ENCODE measurements at regions not wholly inside any gene's neighbourhood (a gene's known extent, or its start where the extent isn't known, plus 50 kb on each side); places are given as distances from the start of the nearest gene placed in this dataset.

DNA sequence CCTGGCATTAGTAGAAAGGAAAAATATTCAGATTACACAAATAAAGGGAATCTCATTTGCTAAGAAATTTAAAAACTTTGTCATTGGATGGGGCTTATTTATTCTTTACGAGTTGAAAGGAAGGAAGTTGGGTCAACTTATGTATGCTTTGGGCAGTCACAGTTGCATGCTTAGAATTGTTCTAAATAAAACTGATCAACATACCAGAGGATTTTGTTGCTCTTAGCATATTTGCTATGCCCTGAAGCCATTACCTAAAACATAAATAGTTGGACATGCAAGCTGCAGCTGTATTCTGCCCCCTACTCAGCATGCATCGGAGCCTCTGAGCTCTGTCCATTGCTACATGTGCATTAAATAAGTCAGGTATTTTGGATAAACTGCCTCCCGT lies 172.7 kb upstream of the MEF2C start:
- Histone ChIP-seq H3K9me3 (ENCODE audit: control insufficient read depth, insufficient read depth, low read length) (no peaks in the 10 kb centered on the region), H3K4me3 (ENCODE audit: insufficient read depth, low read depth, low read length) (no peak overlapping the region), H2BK120ac (ENCODE audit: low read depth, low read length) (no peak overlapping the region), H4K91ac (ENCODE audit: insufficient read depth, low read depth, low read length) (no peak overlapping the region), H3K4ac (ENCODE audit: low read depth, low read length) (no peak overlapping the region), H3K14ac (replicated peaks; ENCODE audit: low read depth, low read length) (no peak overlapping the region), H2AK5ac (ENCODE audit: low read depth, low read length) (no peak overlapping the region), H3K4me1 (ENCODE audit: control insufficient read depth, insufficient read depth, low read length) (no peaks in the 10 kb centered on the region), H4K5ac (ENCODE audit: low read depth, low read length) (no peak overlapping the region), H2BK15ac (ENCODE audit: low read depth, low read length) (no peak overlapping the region), H3K27ac (ENCODE audit: insufficient read depth, low read length) (no peak overlapping the region), H3K4me2 (ENCODE audit: low read depth, low read length) (no peak overlapping the region), H4K8ac (ENCODE audit: low read depth in 2 of 2, low read length in 2 of 2) (no peak overlapping the region), H3K56ac (ENCODE audit: extremely low read depth, insufficient read depth, low read length) (no peak overlapping the region), H2AK9ac (replicated peaks; ENCODE audit: low read depth, low read length, poor library complexity) (no peak overlapping the region), H3K79me1 (ENCODE audit: low read depth in 1 of 2, low read length in 2 of 2) (no peaks in the 10 kb centered on the region), H3K9ac (ENCODE audit: low read depth, low read length) (no peak overlapping the region), H4K20me1 (ENCODE audit: insufficient read depth, low read length) (no peaks in the 10 kb centered on the region), H3K9me1 (ENCODE audit: insufficient read depth, low read length) (no peaks in the 10 kb centered on the region), H2BK20ac (ENCODE audit: low read depth, low read length) (no peak overlapping the region), H3K36me3 (ENCODE audit: control insufficient read depth, insufficient read depth, low read length) (no peaks in the 10 kb centered on the region), H3K27me3 (ENCODE audit: control insufficient read depth, insufficient read depth, low read length) (no peaks in the 10 kb centered on the region), H3K23ac (ENCODE audit: low read depth, low read length) (no peak overlapping the region), H2AFZ (replicated peaks; ENCODE audit: low read length, poor library complexity) (no peak overlapping the region), H2BK5ac (ENCODE audit: low read depth, low read length, poor library complexity, severe bottlenecking) (no peak overlapping the region), H3K18ac (ENCODE audit: low read depth, low read length) (no peak overlapping the region)
- 60% methylated on average over 1 of the region's 3 CpGs; no CpG with 5 or more reads in 1 of the 2 experiments for WGBS, 2 experiments (ENCODE audit: extremely low coverage in 2 of 2, insufficient read length in 1 of 2)
- peak; percentile 21; the same call in 1 of the 2 replicates for ATAC-seq (ENCODE audit: low read depth)
- ChIA-PET CTCF (no interaction called here), POLR2A (ENCODE audit: unreplicated experiment) (no interaction called here)
- intact Hi-C loops (cut with micrococcal nuclease), result no loop called here
- in situ Hi-C loops (cut with MboI; ENCODE audit: low sequenced_read_pairs), result no loop called here
- TF ChIP-seq MXI1 (IDR thresholded peaks at IDR 0.05; ENCODE audit: borderline replicate concordance, low read depth, low read length) (no peak), RAD21 (IDR thresholded peaks at IDR 0.05; ENCODE audit: low read length) (no peak), FOS (IDR thresholded peaks at IDR 0.05; ENCODE audit: low read depth, low read length) (no peak), NFE2L2 (IDR thresholded peaks at IDR 0.05; ENCODE audit: low read depth, low read length) (no peak), RCOR1 (IDR thresholded peaks at IDR 0.05; ENCODE audit: insufficient replicate concordance, low read length) (no peak), SMC3 (IDR thresholded peaks at IDR 0.05; ENCODE audit: low read depth, low read length) (no peak), MAZ (IDR thresholded peaks at IDR 0.05; ENCODE audit: borderline replicate concordance, low read depth, low read length) (no peak), RFX5 (IDR thresholded peaks at IDR 0.05; ENCODE audit: low read depth, low read length) (no peak)
- DNase-seq, result no peak
- dilution Hi-C loops (cut with HindIII; ENCODE audit: low sequenced_read_pairs, unreplicated experiment), result no loop called here
- no TSS peak for BruUV-seq (replicated peaks)
